SU-DHL-6 (cell line): ENCODE measurements at regions not wholly inside any gene's neighbourhood (a gene's known extent, or its start where the extent isn't known, plus 50 kb on each side); places are given as distances from the start of the nearest gene placed in this dataset.

Experiments used
- EZH2phosphoT487 ChIP-seq: fragments of 200-600 bp; sonication (generic), shearing (Covaris generic); conservative IDR thresholded peaks from 2 replicates; pipeline ENCODE4 v1.6.1; 2018; ENCODE audit warnings: mild to moderate bottlenecking, antibody characterized with exemption, low read length, moderate library complexity, mixed read lengths
- TF ChIP-seq, protein P1 (sequence below): fragments of 200-600 bp; sonication (generic); IDR thresholded peaks from one replicate; pipeline ENCODE4 v1.5.1; 2017; ENCODE audit warnings: antibody characterized with exemption, mild to moderate bottlenecking, low read length, moderate library complexity; ENCODE audit not compliant: insufficient read depth, poor library complexity, severe bottlenecking

DNA sequence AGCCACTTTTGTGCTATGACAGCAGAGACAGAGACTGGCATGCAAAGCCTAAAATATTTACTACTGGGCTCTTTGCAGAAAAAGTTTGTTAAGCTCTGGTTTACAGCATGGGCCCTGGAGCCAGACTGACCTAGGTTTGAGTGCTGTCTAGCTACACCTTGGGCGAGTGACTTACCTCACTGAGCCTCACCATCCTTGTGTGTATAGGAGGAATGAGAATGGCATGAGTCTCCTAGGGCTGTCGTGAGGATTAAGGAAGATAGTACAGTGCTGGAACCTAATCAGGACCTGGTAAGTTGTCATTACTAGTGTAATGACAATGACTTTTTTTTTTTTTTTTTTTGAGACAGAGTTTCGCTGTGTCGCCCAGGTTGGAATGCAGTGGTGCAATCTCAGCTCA is 65.2 kb downstream of the MSX2 start:
- TF ChIP-seq, protein P1, sequence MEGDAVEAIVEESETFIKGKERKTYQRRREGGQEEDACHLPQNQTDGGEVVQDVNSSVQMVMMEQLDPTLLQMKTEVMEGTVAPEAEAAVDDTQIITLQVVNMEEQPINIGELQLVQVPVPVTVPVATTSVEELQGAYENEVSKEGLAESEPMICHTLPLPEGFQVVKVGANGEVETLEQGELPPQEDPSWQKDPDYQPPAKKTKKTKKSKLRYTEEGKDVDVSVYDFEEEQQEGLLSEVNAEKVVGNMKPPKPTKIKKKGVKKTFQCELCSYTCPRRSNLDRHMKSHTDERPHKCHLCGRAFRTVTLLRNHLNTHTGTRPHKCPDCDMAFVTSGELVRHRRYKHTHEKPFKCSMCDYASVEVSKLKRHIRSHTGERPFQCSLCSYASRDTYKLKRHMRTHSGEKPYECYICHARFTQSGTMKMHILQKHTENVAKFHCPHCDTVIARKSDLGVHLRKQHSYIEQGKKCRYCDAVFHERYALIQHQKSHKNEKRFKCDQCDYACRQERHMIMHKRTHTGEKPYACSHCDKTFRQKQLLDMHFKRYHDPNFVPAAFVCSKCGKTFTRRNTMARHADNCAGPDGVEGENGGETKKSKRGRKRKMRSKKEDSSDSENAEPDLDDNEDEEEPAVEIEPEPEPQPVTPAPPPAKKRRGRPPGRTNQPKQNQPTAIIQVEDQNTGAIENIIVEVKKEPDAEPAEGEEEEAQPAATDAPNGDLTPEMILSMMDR: no peak
- no peak for TF ChIP-seq EZH2phosphoT487
